ENCODE measurements at regions not wholly inside any gene's neighbourhood (a gene's known extent, or its start where the extent isn't known, plus 50 kb on each side); places are given as distances from the start of the nearest gene placed in this dataset.

GRCh38 chr6:83792846-83793245, 60.3 kb upstream of the RIPPLY2 start:
- ATAC-seq (replicated peaks) = no peak
- Mint-ChIP-seq H3K36me3 (no peaks in the 10 kb centered on the region), H3K27me3 (no peaks in the 10 kb centered on the region)

GRCh38 chr6:83781506-83781905, 71.7 kb upstream of the RIPPLY2 start:
- Mint-ChIP-seq H3K4me3 (no peak overlapping the region), H3K4me1 (no peaks in the 10 kb centered on the region), H3K36me3 (no peaks in the 10 kb centered on the region), H3K9me3 (no peaks in the 10 kb centered on the region), H3K27me3 (no peaks in the 10 kb centered on the region), H3K27ac (no peak overlapping the region)
- DNase-seq (no peak), ATAC-seq (replicated peaks) (no peak)

More at GRCh38 chr6:83792846-83793245, 60.3 kb upstream of the RIPPLY2 start:
- DNase-seq = no peak
- Mint-ChIP-seq H3K9me3 (peaks cover 0 to 3% of the 10 kb centered on the region in 2 donors), H3K4me1 (no peaks in the 10 kb centered on the region), H3K4me3 (no peak overlapping the region), H3K27ac (no peak overlapping the region)

GRCh38 chr6:83770910-83771309, 62.0 kb upstream of the SNAP91 start:
- no peak for DNase-seq
- H3K4me1 Mint-ChIP-seq = peaks cover 0 to 4% of the 10 kb centered on the region in 2 donors
- peak; percentile 50 to 68 for ATAC-seq (replicated peaks)
- no peak overlapping the region for H3K4me3 Mint-ChIP-seq
- H3K27ac Mint-ChIP-seq = no peak overlapping the region
- H3K36me3 Mint-ChIP-seq = no peaks in the 10 kb centered on the region
- peaks cover 0 to 7% of the 10 kb centered on the region in 2 donors for H3K9me3 Mint-ChIP-seq
- H3K27me3 Mint-ChIP-seq = peaks cover 0 to 5% of the 10 kb centered on the region in 2 donors

- H3K27me3 Mint-ChIP-seq = peaks cover 0 to 5% of the 10 kb centered on the region in 2 donors
- no peak for ATAC-seq (replicated peaks)
- no peaks in the 10 kb centered on the region for H3K36me3 Mint-ChIP-seq
- no peak overlapping the region for H3K4me3 Mint-ChIP-seq
- H3K4me1 Mint-ChIP-seq = peaks cover 0 to 4% of the 10 kb centered on the region in 2 donors
- no peak for DNase-seq
- no peak overlapping the region for H3K27ac Mint-ChIP-seq
- H3K9me3 Mint-ChIP-seq = peaks cover 0 to 6% of the 10 kb centered on the region in 2 donors
Measured at GRCh38 chr6:83769413-83769812, 60.5 kb upstream of the SNAP91 start.

- no peaks in the 10 kb centered on the region for H3K36me3 Mint-ChIP-seq
Measured at GRCh38 chr6:83767033-83767432, 58.1 kb upstream of the SNAP91 start.

More at GRCh38 chr6:83767033-83767432, 58.1 kb upstream of the SNAP91 start:
- Mint-ChIP-seq H3K27ac (no peak overlapping the region), H3K27me3 (peaks cover 0 to 5% of the 10 kb centered on the region in 2 donors), H3K9me3 (no peaks in the 10 kb centered on the region), H3K4me1 (peaks cover 0 to 4% of the 10 kb centered on the region in 2 donors), H3K4me3 (no peak overlapping the region)
- ATAC-seq (replicated peaks) (no peak), DNase-seq (no peak)
